IMR-90 (cell line): ENCODE measurements at regions not wholly inside any gene's neighbourhood (a gene's known extent, or its start where the extent isn't known, plus 50 kb on each side); places are given as distances from the start of the nearest gene placed in this dataset.

Source experiments
- ATAC-seq: fragments of 200-7000 bp; cut with Tn5 transposase; 2 replicates; pipeline ENCODE4 v1.9.1; 2020; ENCODE audit warnings: low read depth, mild to moderate bottlenecking, moderate library complexity
- BruUV-seq: library from RNA; stranded (reverse); fragments of 400-500 nt; replicated peaks from 2 replicates; lab custom pipeline; 2021; lab: Mats Ljungman, UMichigan
- CTCF ChIA-PET: fragments of 300-600 bp; formaldehyde crosslinking; extraction: SDS; loops from one replicate; lab custom pipeline; 2021; ENCODE audit warnings: antibody characterized with exemption; lab: Yijun Ruan, JAX
- POLR2A ChIA-PET: fragments of 300-600 bp; sonication (Branson Sonifier 250); formaldehyde crosslinking; loops from one replicate; lab custom pipeline; 2022; ENCODE audit warnings: antibody characterized with exemption; ENCODE audit not compliant: unreplicated experiment; lab: Charles Lee
- DNase-seq: peaks from one replicate; pipeline ENCODE4 v3.0.0; 2013
- H2AFZ ChIP-seq: replicated peaks from 2 replicates; pipeline ENCODE3; 2013; ENCODE audit warnings: low read length, mild to moderate bottlenecking; ENCODE audit not compliant: poor library complexity
- H2AK5ac ChIP-seq: 2 replicates; pipeline ENCODE4 v1.6.1; 2013; ENCODE audit warnings: low read depth, low read length, inconsistent platforms
- H2AK9ac ChIP-seq: replicated peaks from 2 replicates; pipeline ENCODE3; 2013; ENCODE audit warnings: mild to moderate bottlenecking, low read depth, low read length, moderate library complexity; ENCODE audit not compliant: poor library complexity
- H2BK120ac ChIP-seq: 2 replicates; pipeline ENCODE4 v1.6.1; 2013; ENCODE audit warnings: low read depth, low read length, inconsistent platforms
- H2BK15ac ChIP-seq: 3 replicates; pipeline ENCODE4 v1.6.1; 2013; ENCODE audit warnings: low read depth, low read length, inconsistent platforms
- H2BK20ac ChIP-seq: 2 replicates; pipeline ENCODE4 v1.6.1; 2013; ENCODE audit warnings: low read depth, mild to moderate bottlenecking, inconsistent platforms, low read length, moderate library complexity
- H2BK5ac ChIP-seq: 2 replicates; pipeline ENCODE4 v1.6.1; 2013; ENCODE audit warnings: mild to moderate bottlenecking, low read depth, low read length, inconsistent platforms; ENCODE audit not compliant: poor library complexity, severe bottlenecking
- H3K14ac ChIP-seq: replicated peaks from 2 replicates; pipeline ENCODE4 v1.6.1; 2013; ENCODE audit warnings: low read depth, low read length, inconsistent platforms
- H3K18ac ChIP-seq: 2 replicates; pipeline ENCODE4 v1.6.1; 2013; ENCODE audit warnings: low read depth, low read length, control low read depth
- H3K23ac ChIP-seq: 2 replicates; pipeline ENCODE4 v1.6.1; 2013; ENCODE audit warnings: low read depth, low read length, inconsistent platforms
- H3K27ac ChIP-seq: 2 replicates; pipeline ENCODE4 v1.5.1; 2013; ENCODE audit warnings: mild to moderate bottlenecking, control low read depth, low read length; ENCODE audit not compliant: insufficient read depth
- H3K27me3 ChIP-seq: 2 replicates; pipeline ENCODE4 v1.6.1; 2013; ENCODE audit warnings: low read length; ENCODE audit not compliant: control insufficient read depth, insufficient read depth
- H3K36me3 ChIP-seq: 2 replicates; pipeline ENCODE4 v1.6.1; 2013; ENCODE audit warnings: low read length, mixed read lengths; ENCODE audit not compliant: control insufficient read depth, insufficient read depth
- H3K4ac ChIP-seq: 2 replicates; pipeline ENCODE4 v1.6.1; 2013; ENCODE audit warnings: low read depth, low read length, inconsistent platforms
- H3K4me1 ChIP-seq: 2 replicates; pipeline ENCODE4 v1.6.1; 2013; ENCODE audit warnings: low read length, mixed read lengths; ENCODE audit not compliant: control insufficient read depth, insufficient read depth
- H3K4me2 ChIP-seq: 2 replicates; pipeline ENCODE4 v1.6.1; 2013; ENCODE audit warnings: low read depth, mild to moderate bottlenecking, control low read depth, low read length, moderate library complexity
- H3K4me3 ChIP-seq: 2 replicates; pipeline ENCODE4 v1.5.1; 2013; ENCODE audit warnings: low read depth, mild to moderate bottlenecking, control low read depth, low read length, moderate library complexity; ENCODE audit not compliant: insufficient read depth
- H3K56ac ChIP-seq: 2 replicates; pipeline ENCODE4 v1.6.1; 2013; ENCODE audit warnings: low read length, inconsistent platforms; ENCODE audit not compliant: insufficient read depth; ENCODE audit errors: extremely low read depth
- H3K79me1 ChIP-seq, 2 experiments: 2 replicates each; pipeline ENCODE4 v1.6.1; 2013; ENCODE audit warnings: low read length in 2 of 2, inconsistent platforms in 1 of 2, low read depth in 1 of 2
- H3K9ac ChIP-seq: 2 replicates; pipeline ENCODE4 v1.6.1; 2013; ENCODE audit warnings: low read depth, low read length, control low read depth
- H3K9me1 ChIP-seq: 2 replicates; pipeline ENCODE4 v1.6.1; 2013; ENCODE audit warnings: low read length, inconsistent platforms; ENCODE audit not compliant: insufficient read depth
- H3K9me3 ChIP-seq: 2 replicates; pipeline ENCODE4 v1.6.1; 2013; ENCODE audit warnings: low read length; ENCODE audit not compliant: control insufficient read depth, insufficient read depth
- H4K20me1 ChIP-seq: 2 replicates; pipeline ENCODE4 v1.6.1; 2013; ENCODE audit warnings: low read length, inconsistent platforms; ENCODE audit not compliant: insufficient read depth
- H4K5ac ChIP-seq: 2 replicates; pipeline ENCODE4 v1.6.1; 2013; ENCODE audit warnings: mild to moderate bottlenecking, low read depth, low read length, control low read depth
- H4K8ac ChIP-seq, 2 experiments: 2 replicates each; pipeline ENCODE4 v1.6.1; 2013; ENCODE audit warnings: low read depth in 2 of 2, low read length in 2 of 2, control low read depth in 1 of 2, inconsistent platforms in 1 of 2
- H4K91ac ChIP-seq: 2 replicates; pipeline ENCODE4 v1.6.1; 2013; ENCODE audit warnings: low read depth, low read length, inconsistent platforms; ENCODE audit not compliant: insufficient read depth
- CEBPB ChIP-seq: IDR thresholded peaks from 2 replicates; pipeline ENCODE4 v1.6.1; 2012; ENCODE audit warnings: low read depth, low read length, improper control_type of control experiment
- MAFK ChIP-seq: IDR thresholded peaks from 2 replicates; pipeline ENCODE4 v1.6.1; 2012; ENCODE audit warnings: low read depth, low read length, improper control_type of control experiment
- WGBS, 2 experiments: methylation state at CpG; one replicate each; pipeline versions ENCODE4 v1.1.5 to v1.1.7; 2013; ENCODE audit warnings: missing lambda C conversion rate in 2 of 2; ENCODE audit not compliant: insufficient read length in 1 of 2; ENCODE audit errors: extremely low coverage in 2 of 2; 5-methylcytosine and 5-hydroxymethylcytosine counted together
- dilution Hi-C: fragments of 300-500 bp; cut with HindIII; formaldehyde crosslinking; loops from one replicate; pipeline ENCODE4 v1.14.3; 2018; ENCODE audit warnings: low sequenced_read_pairs; ENCODE audit not compliant: unreplicated experiment
- in situ Hi-C: fragments of 300-500 bp; cut with MboI; formaldehyde crosslinking; loops from 3 replicates; pipeline ENCODE4 v1.14.3; 2019; ENCODE audit warnings: low sequenced_read_pairs, inconsistent platforms, mixed read lengths
- intact Hi-C: fragments of 100-400 bp; cut with micrococcal nuclease; formaldehyde crosslinking; loops from 2 replicates; pipeline ENCODE4 v1.10.0; 2022

DNA sequence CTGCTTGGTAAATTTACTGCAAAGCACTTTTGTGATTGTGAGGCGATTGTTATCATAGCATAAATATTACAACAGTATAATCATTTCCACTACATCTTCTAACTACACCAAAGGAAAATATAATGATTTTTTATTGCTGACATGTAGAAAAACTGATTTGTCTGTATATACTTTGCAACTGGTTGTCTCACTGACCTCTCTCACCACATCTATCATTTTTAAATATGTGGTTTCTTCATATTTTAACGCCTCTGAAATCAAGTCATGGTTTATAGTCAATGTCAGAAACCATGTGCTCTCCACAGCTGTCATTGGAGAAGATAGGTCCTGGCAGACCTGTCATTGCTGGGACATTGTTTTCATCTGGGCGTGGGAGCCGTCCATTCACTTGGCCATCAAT lies 315.4 kb upstream of the KLF6 start:
- Histone ChIP-seq H3K9me3 (peaks cover 3% of the 10 kb centered on the region), H3K14ac (no peak overlapping the region), H2AK9ac (no peak overlapping the region), H4K8ac (no peak overlapping the region), H2BK120ac (no peak overlapping the region), H2BK5ac (no peak overlapping the region), H3K56ac (no peak overlapping the region), H4K5ac (no peak overlapping the region), H3K4me1 (no peaks in the 10 kb centered on the region), H2AK5ac (no peak overlapping the region), H3K79me1 (no peaks in the 10 kb centered on the region), H3K4ac (no peak overlapping the region), H2BK20ac (no peak overlapping the region), H3K27ac (no peak overlapping the region), H3K36me3 (no peaks in the 10 kb centered on the region), H3K23ac (no peak overlapping the region), H3K9me1 (peaks cover 2% of the 10 kb centered on the region; the same call in 1 of the 2 replicates), H2BK15ac (no peak overlapping the region), H4K91ac (no peak overlapping the region), H3K9ac (no peak overlapping the region), H3K18ac (no peak overlapping the region), H4K20me1 (no peaks in the 10 kb centered on the region), H3K4me2 (no peak overlapping the region), H3K27me3 (no peaks in the 10 kb centered on the region), H3K4me3 (no peak overlapping the region), H2AFZ (no peak overlapping the region)
- in situ Hi-C loops = no loop called here
- ChIA-PET CTCF (no interaction called here), POLR2A (no interaction called here)
- no peak for DNase-seq
- no TSS peak for BruUV-seq
- ATAC-seq = no peak
- TF ChIP-seq CEBPB (no peak), MAFK (peak; percentile 76)
- WGBS, 2 experiments = no CpG with 5 or more reads among the region's 4 CpGs
- dilution Hi-C loops = no loop called here
- intact Hi-C loops = no loop called here
